Ishikawa (cell line): ENCODE measurements at regions not wholly inside any gene's neighbourhood (a gene's known extent, or its start where the extent isn't known, plus 50 kb on each side); places are given as distances from the start of the nearest gene placed in this dataset.

Experiments used
- CEBPB ChIP-seq: IDR thresholded peaks from 2 replicates; pipeline ENCODE4 v1.6.1; 2012
- CREB1 ChIP-seq: IDR thresholded peaks from 2 replicates; pipeline ENCODE4 v1.6.1; 2012; ENCODE audit warnings: low read depth
- EGR1 ChIP-seq: IDR thresholded peaks from 2 replicates; pipeline ENCODE4 v1.6.1; 2012
- EP300 ChIP-seq: IDR thresholded peaks from 2 replicates; pipeline ENCODE4 v1.6.1; 2012; ENCODE audit warnings: borderline replicate concordance
- FOXM1 ChIP-seq: IDR thresholded peaks from 2 replicates; pipeline ENCODE4 v1.6.1; 2012; ENCODE audit warnings: low read depth, borderline replicate concordance
- NFIC ChIP-seq: IDR thresholded peaks from 2 replicates; pipeline ENCODE4 v1.6.1; 2012
- RAD21 ChIP-seq: IDR thresholded peaks from 2 replicates; pipeline ENCODE4 v1.6.1; 2012; ENCODE audit warnings: low read depth
- TAF1 ChIP-seq: IDR thresholded peaks from 2 replicates; pipeline ENCODE4 v1.6.1; 2012; ENCODE audit warnings: low read depth, mild to moderate bottlenecking
- TCF12 ChIP-seq: IDR thresholded peaks from 2 replicates; pipeline ENCODE4 v1.6.1; 2012; ENCODE audit warnings: low read depth
- TEAD4 ChIP-seq: IDR thresholded peaks from 2 replicates; pipeline ENCODE4 v1.6.1; 2012
- USF1 ChIP-seq: IDR thresholded peaks from 2 replicates; pipeline ENCODE4 v1.6.1; 2012
- YY1 ChIP-seq: IDR thresholded peaks from 2 replicates; pipeline ENCODE4 v1.6.1; 2012; ENCODE audit warnings: low read depth
- ZBTB7A ChIP-seq: IDR thresholded peaks from 2 replicates; pipeline ENCODE4 v1.6.1; 2012; ENCODE audit warnings: low read depth
- TF ChIP-seq, protein P1 (sequence below): IDR thresholded peaks from 2 replicates; pipeline ENCODE4 v1.6.1; 2012; ENCODE audit warnings: low read depth, mild to moderate bottlenecking
- TF ChIP-seq, protein P2 (sequence below): IDR thresholded peaks from 2 replicates; pipeline ENCODE4 v1.6.1; 2012

- no peak for TF ChIP-seq TAF1
- TF ChIP-seq TEAD4: no peak
- TF ChIP-seq NFIC: no peak
- no peak for TF ChIP-seq EGR1
- TF ChIP-seq USF1: no peak
- no peak for TF ChIP-seq TCF12
- TF ChIP-seq CEBPB: no peak
- no peak for TF ChIP-seq FOXM1
- no peak for TF ChIP-seq EP300
- TF ChIP-seq, protein P1, sequence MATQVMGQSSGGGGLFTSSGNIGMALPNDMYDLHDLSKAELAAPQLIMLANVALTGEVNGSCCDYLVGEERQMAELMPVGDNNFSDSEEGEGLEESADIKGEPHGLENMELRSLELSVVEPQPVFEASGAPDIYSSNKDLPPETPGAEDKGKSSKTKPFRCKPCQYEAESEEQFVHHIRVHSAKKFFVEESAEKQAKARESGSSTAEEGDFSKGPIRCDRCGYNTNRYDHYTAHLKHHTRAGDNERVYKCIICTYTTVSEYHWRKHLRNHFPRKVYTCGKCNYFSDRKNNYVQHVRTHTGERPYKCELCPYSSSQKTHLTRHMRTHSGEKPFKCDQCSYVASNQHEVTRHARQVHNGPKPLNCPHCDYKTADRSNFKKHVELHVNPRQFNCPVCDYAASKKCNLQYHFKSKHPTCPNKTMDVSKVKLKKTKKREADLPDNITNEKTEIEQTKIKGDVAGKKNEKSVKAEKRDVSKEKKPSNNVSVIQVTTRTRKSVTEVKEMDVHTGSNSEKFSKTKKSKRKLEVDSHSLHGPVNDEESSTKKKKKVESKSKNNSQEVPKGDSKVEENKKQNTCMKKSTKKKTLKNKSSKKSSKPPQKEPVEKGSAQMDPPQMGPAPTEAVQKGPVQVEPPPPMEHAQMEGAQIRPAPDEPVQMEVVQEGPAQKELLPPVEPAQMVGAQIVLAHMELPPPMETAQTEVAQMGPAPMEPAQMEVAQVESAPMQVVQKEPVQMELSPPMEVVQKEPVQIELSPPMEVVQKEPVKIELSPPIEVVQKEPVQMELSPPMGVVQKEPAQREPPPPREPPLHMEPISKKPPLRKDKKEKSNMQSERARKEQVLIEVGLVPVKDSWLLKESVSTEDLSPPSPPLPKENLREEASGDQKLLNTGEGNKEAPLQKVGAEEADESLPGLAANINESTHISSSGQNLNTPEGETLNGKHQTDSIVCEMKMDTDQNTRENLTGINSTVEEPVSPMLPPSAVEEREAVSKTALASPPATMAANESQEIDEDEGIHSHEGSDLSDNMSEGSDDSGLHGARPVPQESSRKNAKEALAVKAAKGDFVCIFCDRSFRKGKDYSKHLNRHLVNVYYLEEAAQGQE: no peak
- TF ChIP-seq YY1: no peak
- TF ChIP-seq, protein P2, sequence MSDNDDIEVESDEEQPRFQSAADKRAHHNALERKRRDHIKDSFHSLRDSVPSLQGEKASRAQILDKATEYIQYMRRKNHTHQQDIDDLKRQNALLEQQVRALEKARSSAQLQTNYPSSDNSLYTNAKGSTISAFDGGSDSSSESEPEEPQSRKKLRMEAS: no peak
- no peak for TF ChIP-seq RAD21
- TF ChIP-seq CREB1: no peak
Observed at GRCh38 chr2:402206-402605, 114.3 kb upstream of the ALKAL2 start.

GRCh38 chr2:401019-401679 is 113.3 kb upstream of the ALKAL2 start:
- TF ChIP-seq NFIC: peak; percentile 63
- no peak for TF ChIP-seq YY1

DNA sequence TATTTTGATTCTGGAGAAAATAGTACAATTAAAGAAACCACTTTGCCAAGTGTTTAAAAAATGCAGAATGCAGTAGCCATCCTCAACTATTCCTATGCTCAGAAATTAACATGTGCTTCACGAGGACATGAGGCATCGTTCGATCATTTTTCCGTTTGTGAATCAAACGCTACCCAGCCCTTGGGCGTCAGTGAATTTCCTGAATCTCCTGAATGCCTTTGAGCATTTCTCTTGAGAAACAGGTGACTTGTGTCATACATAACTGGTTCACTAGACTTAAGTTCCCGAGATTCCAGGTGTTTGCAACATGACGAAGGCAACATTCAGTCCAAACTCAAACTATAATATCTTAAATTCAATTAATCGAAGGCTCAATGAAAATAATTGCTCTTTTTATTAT is 110.0 kb upstream of the ALKAL2 start:
- TF ChIP-seq, protein P1: no peak
- TF ChIP-seq RAD21 (no peak), YY1 (no peak), TCF12 (no peak), EGR1 (no peak), TAF1 (no peak), CREB1 (no peak), USF1 (no peak), ZBTB7A (no peak), TEAD4 (no peak), FOXM1 (no peak)
- TF ChIP-seq, protein P2: no peak

GRCh38 chr2:397521-397920 is 109.6 kb upstream of the ALKAL2 start:
- no peak for TF ChIP-seq TCF12
- TF ChIP-seq YY1: no peak
- TF ChIP-seq CEBPB: no peak
- TF ChIP-seq FOXM1: no peak
- no peak for TF ChIP-seq RAD21
- TF ChIP-seq, protein P2: no peak
- TF ChIP-seq TEAD4: no peak
- TF ChIP-seq EP300: no peak
- TF ChIP-seq, protein P1: no peak
- no peak for TF ChIP-seq CREB1
- TF ChIP-seq EGR1: no peak
- TF ChIP-seq NFIC: no peak
- TF ChIP-seq USF1: no peak
- no peak for TF ChIP-seq ZBTB7A
- TF ChIP-seq TAF1: no peak
